ENCODE measurements at regions not wholly inside any gene's neighbourhood (a gene's known extent, or its start where the extent isn't known, plus 50 kb on each side); places are given as distances from the start of the nearest gene placed in this dataset.

- H2AFZ ChIP-seq (ENCODE audit: low read length) = no peak overlapping the region
- H3K9me3 ChIP-seq (ENCODE audit: insufficient read depth, low read depth, low read length) = no peaks in the 10 kb centered on the region
- no peak overlapping the region for H3K9ac ChIP-seq (ENCODE audit: low read depth, low read length, poor library complexity, severe bottlenecking)
- no peak overlapping the region for H3K4me3 ChIP-seq (ENCODE audit: low read length, poor library complexity, severe bottlenecking)
- H3K27me3 ChIP-seq (ENCODE audit: insufficient read depth, low read length, poor library complexity, severe bottlenecking) = no peaks in the 10 kb centered on the region
- no peaks in the 10 kb centered on the region for H3K9me2 ChIP-seq (replicated peaks; ENCODE audit: low read depth, low read length)
- no peaks in the 10 kb centered on the region for H4K20me1 ChIP-seq (ENCODE audit: insufficient read depth, low read length, poor library complexity, severe bottlenecking)
- TF ChIP-seq, protein P1, sequence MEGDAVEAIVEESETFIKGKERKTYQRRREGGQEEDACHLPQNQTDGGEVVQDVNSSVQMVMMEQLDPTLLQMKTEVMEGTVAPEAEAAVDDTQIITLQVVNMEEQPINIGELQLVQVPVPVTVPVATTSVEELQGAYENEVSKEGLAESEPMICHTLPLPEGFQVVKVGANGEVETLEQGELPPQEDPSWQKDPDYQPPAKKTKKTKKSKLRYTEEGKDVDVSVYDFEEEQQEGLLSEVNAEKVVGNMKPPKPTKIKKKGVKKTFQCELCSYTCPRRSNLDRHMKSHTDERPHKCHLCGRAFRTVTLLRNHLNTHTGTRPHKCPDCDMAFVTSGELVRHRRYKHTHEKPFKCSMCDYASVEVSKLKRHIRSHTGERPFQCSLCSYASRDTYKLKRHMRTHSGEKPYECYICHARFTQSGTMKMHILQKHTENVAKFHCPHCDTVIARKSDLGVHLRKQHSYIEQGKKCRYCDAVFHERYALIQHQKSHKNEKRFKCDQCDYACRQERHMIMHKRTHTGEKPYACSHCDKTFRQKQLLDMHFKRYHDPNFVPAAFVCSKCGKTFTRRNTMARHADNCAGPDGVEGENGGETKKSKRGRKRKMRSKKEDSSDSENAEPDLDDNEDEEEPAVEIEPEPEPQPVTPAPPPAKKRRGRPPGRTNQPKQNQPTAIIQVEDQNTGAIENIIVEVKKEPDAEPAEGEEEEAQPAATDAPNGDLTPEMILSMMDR (conservative IDR thresholded peaks at IDR 0.05; ENCODE audit: low read length) = no peak
- H3F3A ChIP-seq (ENCODE audit: low read depth) = no peaks in the 10 kb centered on the region
- H3K79me2 ChIP-seq (ENCODE audit: insufficient read depth, low read length) = no peaks in the 10 kb centered on the region
- H3K4me2 ChIP-seq (ENCODE audit: low read depth, low read length, poor library complexity, severe bottlenecking) = no peak overlapping the region
- no peaks in the 10 kb centered on the region for H3K36me3 ChIP-seq (ENCODE audit: insufficient read depth, low read length)
- peaks cover 6% of the 10 kb centered on the region for H3K4me1 ChIP-seq (ENCODE audit: insufficient read depth, low read length, poor library complexity, severe bottlenecking)
Measured at GRCh38 chr3:162195147-162195546, 698.5 kb downstream of the OTOL1 start.

DNA sequence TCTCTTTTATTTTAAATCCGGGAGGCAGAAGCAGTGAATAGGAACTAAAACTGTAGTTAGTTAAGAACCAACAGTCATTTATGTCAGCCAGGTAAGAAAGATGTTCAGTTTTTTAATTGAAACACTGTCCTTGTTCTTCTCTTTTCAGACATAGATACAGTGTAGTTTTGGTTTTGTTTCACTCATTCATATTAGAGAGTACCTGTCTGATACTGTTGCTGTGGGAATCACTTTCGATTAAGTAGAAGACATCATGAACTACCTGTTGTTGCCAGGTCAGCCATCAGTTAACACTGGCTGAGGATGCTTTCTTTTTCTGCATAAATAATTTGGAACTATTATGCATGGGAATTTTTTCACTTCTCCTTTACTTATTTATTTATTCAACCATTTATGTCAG lies 700.4 kb downstream of the OTOL1 start:
- Histone ChIP-seq H2AFZ (ENCODE audit: low read length) (peak overlapping the region; percentile 47), H3F3A (ENCODE audit: low read depth) (no peaks in the 10 kb centered on the region), H3K4me2 (ENCODE audit: low read depth, low read length, poor library complexity, severe bottlenecking) (no peak overlapping the region), H3K79me2 (ENCODE audit: insufficient read depth, low read length) (no peaks in the 10 kb centered on the region), H3K9me2 (replicated peaks; ENCODE audit: low read depth, low read length) (no peaks in the 10 kb centered on the region), H3K4me3 (ENCODE audit: low read length, poor library complexity, severe bottlenecking) (no peak overlapping the region), H3K9ac (ENCODE audit: low read depth, low read length, poor library complexity, severe bottlenecking) (no peak overlapping the region), H3K27me3 (ENCODE audit: insufficient read depth, low read length, poor library complexity, severe bottlenecking) (no peaks in the 10 kb centered on the region), H3K9me3 (ENCODE audit: insufficient read depth, low read depth, low read length) (no peaks in the 10 kb centered on the region), H3K4me1 (ENCODE audit: insufficient read depth, low read length, poor library complexity, severe bottlenecking) (peaks cover 6% of the 10 kb centered on the region), H4K20me1 (ENCODE audit: insufficient read depth, low read length, poor library complexity, severe bottlenecking) (no peaks in the 10 kb centered on the region), H3K36me3 (ENCODE audit: insufficient read depth, low read length) (no peaks in the 10 kb centered on the region)
- no peak for TF ChIP-seq EZH2phosphoT487 (IDR thresholded peaks at IDR 0.05; ENCODE audit: borderline replicate concordance)
- TF ChIP-seq, protein P1 (conservative IDR thresholded peaks at IDR 0.05; ENCODE audit: low read length) = no peak

- Histone ChIP-seq H3K4me1 (ENCODE audit: insufficient read depth, low read length, poor library complexity, severe bottlenecking) (peaks cover 6% of the 10 kb centered on the region), H3K4me2 (ENCODE audit: low read depth, low read length, poor library complexity, severe bottlenecking) (no peak overlapping the region), H3K36me3 (ENCODE audit: insufficient read depth, low read length) (no peaks in the 10 kb centered on the region), H3K4me3 (ENCODE audit: low read length, poor library complexity, severe bottlenecking) (no peak overlapping the region), H2AFZ (ENCODE audit: low read length) (no peak overlapping the region), H3F3A (ENCODE audit: low read depth) (no peaks in the 10 kb centered on the region), H3K9ac (ENCODE audit: low read depth, low read length, poor library complexity, severe bottlenecking) (no peak overlapping the region), H3K9me2 (replicated peaks; ENCODE audit: low read depth, low read length) (no peaks in the 10 kb centered on the region), H3K27me3 (ENCODE audit: insufficient read depth, low read length, poor library complexity, severe bottlenecking) (no peaks in the 10 kb centered on the region), H4K20me1 (ENCODE audit: insufficient read depth, low read length, poor library complexity, severe bottlenecking) (no peaks in the 10 kb centered on the region), H3K79me2 (ENCODE audit: insufficient read depth, low read length) (no peaks in the 10 kb centered on the region), H3K9me3 (ENCODE audit: insufficient read depth, low read depth, low read length) (no peaks in the 10 kb centered on the region)
- TF ChIP-seq, protein P1 (conservative IDR thresholded peaks at IDR 0.05; ENCODE audit: low read length) = no peak
- TF ChIP-seq EZH2phosphoT487 (IDR thresholded peaks at IDR 0.05; ENCODE audit: borderline replicate concordance) = no peak
Measured at GRCh38 chr3:162200836-162201235, 704.2 kb downstream of the OTOL1 start.

All from Loucy (cell line).